ENCODE measurements at regions not wholly inside any gene's neighbourhood (a gene's known extent, or its start where the extent isn't known, plus 50 kb on each side); places are given as distances from the start of the nearest gene placed in this dataset.

DNA sequence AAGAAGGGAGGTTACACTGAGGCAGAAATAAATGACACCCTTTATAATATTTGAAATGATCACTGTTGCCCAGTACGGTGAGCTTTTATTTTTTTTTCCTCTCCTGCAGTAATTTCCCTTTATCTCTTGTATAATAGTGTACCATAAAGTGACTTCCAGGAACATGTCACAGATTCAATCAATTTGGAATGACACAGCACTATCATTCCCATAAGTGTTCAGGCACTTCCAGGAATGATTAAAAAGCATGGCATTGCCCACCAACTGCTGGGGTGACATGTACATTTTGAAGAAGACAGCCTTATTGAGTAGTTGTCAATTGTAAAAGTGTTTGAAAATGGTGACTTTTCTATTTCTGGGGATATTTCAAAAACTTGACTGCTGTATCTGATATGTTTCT is 1700.9 kb upstream of the NUDT12 start:
- no peak for DNase-seq (ENCODE audit: low read depth)
- Histone ChIP-seq H3K4me3 (ENCODE audit: low read depth, low read length) (no peak overlapping the region), H3K27me3 (ENCODE audit: control insufficient read depth, insufficient read depth, low read length) (no peaks in the 10 kb centered on the region), H3K36me3 (ENCODE audit: control insufficient read depth, insufficient read depth, low read length) (no peaks in the 10 kb centered on the region)
- TF ChIP-seq, protein P1, sequence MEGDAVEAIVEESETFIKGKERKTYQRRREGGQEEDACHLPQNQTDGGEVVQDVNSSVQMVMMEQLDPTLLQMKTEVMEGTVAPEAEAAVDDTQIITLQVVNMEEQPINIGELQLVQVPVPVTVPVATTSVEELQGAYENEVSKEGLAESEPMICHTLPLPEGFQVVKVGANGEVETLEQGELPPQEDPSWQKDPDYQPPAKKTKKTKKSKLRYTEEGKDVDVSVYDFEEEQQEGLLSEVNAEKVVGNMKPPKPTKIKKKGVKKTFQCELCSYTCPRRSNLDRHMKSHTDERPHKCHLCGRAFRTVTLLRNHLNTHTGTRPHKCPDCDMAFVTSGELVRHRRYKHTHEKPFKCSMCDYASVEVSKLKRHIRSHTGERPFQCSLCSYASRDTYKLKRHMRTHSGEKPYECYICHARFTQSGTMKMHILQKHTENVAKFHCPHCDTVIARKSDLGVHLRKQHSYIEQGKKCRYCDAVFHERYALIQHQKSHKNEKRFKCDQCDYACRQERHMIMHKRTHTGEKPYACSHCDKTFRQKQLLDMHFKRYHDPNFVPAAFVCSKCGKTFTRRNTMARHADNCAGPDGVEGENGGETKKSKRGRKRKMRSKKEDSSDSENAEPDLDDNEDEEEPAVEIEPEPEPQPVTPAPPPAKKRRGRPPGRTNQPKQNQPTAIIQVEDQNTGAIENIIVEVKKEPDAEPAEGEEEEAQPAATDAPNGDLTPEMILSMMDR (IDR thresholded peaks at IDR 0.05; ENCODE audit: insufficient read depth, low read length, poor library complexity, severe bottlenecking), result no peak

DNA sequence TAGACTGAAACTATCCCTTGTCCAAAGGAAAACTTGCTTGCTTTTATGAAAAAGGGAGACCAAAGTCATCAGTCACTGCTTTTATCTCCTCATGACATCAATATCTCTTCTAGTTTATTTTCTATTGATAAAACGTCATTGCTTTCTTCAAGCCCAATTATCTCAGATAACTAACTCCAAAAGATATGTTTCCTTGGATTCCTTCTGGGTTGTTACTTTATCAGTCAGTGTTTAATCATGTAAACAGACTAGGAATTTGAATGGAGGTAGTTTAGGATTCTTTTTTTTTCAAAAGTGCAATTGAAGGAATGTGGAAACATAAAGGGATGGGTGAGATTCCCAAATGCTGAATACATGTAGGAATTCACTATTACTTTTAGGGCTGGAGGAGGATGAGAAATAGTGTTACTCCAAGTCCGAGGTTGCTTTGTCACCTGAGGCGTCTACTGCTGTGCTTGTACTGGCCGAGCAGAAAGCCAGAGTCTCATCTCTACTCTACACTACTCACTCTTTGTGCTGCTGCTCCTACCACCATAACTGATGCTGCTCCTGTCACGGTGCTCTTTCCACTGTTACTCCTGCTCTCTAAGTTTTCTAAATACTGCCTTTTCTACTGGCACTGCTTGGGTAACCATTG is 1697.1 kb upstream of the NUDT12 start:
- no peaks in the 10 kb centered on the region for H3K27me3 ChIP-seq (ENCODE audit: control insufficient read depth, insufficient read depth, low read length)
- H3K4me3 ChIP-seq (ENCODE audit: low read depth, low read length), result no peak overlapping the region
- H3K36me3 ChIP-seq (ENCODE audit: control insufficient read depth, insufficient read depth, low read length), result no peaks in the 10 kb centered on the region
- no peak for DNase-seq (ENCODE audit: low read depth)
- TF ChIP-seq, protein P1 (IDR thresholded peaks at IDR 0.05; ENCODE audit: insufficient read depth, low read length, poor library complexity, severe bottlenecking), result no peak

DNA sequence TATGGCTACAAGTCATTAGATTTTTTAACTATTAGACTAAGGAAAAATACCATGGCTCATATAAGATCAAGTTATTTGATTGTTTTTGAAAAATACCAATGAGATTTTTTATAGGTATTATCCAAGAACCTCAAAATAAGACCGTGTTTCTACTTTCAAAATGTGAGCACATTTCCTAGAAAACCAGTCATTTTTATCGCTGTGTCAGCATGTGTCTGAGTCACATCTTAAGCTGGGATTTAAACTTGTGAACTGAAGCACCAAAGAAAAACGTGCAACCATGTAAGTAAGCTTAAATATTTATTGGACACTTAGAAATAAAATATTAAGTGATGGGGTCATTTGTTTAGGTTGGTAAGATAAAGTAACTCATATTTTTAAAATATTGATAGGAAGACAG is 1676.0 kb upstream of the NUDT12 start:
- TF ChIP-seq, protein P1 (IDR thresholded peaks at IDR 0.05; ENCODE audit: insufficient read depth, low read length, poor library complexity, severe bottlenecking), result no peak
- no peak for DNase-seq (ENCODE audit: low read depth)
- Histone ChIP-seq H3K27me3 (ENCODE audit: control insufficient read depth, insufficient read depth, low read length) (no peaks in the 10 kb centered on the region), H3K4me3 (ENCODE audit: low read depth, low read length) (no peak overlapping the region), H3K36me3 (ENCODE audit: control insufficient read depth, insufficient read depth, low read length) (no peaks in the 10 kb centered on the region)

DNA sequence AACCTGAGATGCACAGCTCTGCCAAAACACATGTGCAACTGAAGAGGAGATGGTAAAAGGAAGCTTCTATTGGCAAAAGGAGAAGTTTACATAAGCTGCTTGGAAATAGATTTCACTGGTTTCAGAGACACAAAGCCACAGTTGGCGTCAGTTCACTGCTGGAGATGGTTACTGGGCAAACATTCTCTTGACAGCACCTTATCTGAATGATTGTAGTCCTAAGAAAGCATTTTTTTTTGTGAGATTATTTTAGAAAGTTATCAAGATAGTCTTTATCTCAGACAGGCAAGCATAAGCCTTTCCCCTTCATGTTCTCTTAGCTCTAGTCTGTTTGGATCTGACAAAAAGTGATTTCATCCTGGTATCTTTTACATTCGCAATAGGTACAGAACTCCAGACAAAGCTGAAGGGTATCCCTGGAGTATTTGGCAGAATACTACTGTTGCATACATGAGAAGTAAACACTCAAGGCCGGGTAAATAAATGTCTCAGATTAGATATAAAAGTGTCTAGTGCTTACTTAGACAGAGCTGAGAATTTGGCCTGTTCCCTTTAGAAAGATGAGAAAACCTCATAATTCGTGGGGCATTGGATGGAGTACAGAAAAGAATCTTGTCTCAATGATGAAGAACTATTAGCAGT is 1668.0 kb upstream of the NUDT12 start:
- H3K27me3 ChIP-seq (ENCODE audit: control insufficient read depth, insufficient read depth, low read length), result no peaks in the 10 kb centered on the region
- no peaks in the 10 kb centered on the region for H3K36me3 ChIP-seq (ENCODE audit: control insufficient read depth, insufficient read depth, low read length)
- H3K4me3 ChIP-seq (ENCODE audit: low read depth, low read length), result no peak overlapping the region
- no peak for DNase-seq (ENCODE audit: low read depth)
- TF ChIP-seq, protein P1 (IDR thresholded peaks at IDR 0.05; ENCODE audit: insufficient read depth, low read length, poor library complexity, severe bottlenecking), result no peak

DNA sequence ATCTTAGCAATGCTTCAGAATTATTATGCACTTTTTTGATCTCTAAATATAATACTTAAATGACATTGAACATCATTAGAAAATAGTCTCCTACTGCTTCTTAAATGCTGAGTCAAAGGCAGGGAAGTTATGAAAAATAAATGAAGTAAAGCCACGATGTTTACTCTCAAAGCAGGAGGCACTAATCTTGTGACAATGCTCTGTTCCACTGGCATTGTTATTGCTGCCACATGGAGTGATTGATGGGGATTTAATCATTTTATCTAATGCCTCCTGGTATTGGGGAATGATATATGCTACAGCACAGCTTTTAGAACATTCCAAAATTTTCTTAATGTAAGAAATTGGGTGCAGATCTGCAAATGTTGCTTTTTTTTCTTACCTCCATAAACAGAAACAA is 1655.4 kb upstream of the NUDT12 start:
- TF ChIP-seq, protein P1 (IDR thresholded peaks at IDR 0.05; ENCODE audit: insufficient read depth, low read length, poor library complexity, severe bottlenecking), result no peak

DNA sequence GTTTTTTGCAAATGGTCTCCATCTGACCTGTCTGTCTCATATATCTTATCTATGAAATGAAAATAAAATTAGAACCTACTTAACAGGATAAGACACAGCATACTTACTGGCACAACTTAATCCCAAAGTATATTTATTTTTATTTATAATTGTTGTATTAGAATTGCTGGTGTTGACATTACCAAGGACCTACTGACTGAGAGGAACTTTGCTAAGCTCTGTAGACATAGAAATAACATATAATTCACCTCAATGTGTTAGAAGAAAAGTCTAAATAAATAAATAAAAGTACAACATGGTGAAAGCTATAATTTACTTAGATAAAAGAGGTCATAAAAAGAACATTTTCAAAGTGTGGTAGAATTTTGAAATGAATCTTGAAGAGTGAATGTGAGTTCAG is 1650.5 kb upstream of the NUDT12 start:
- H3K27me3 ChIP-seq (ENCODE audit: control insufficient read depth, insufficient read depth, low read length), result no peaks in the 10 kb centered on the region
- TF ChIP-seq, protein P1 (IDR thresholded peaks at IDR 0.05; ENCODE audit: insufficient read depth, low read length, poor library complexity, severe bottlenecking), result no peak
- no peaks in the 10 kb centered on the region for H3K36me3 ChIP-seq (ENCODE audit: control insufficient read depth, insufficient read depth, low read length)

More for the DNA sequence above, 1655.4 kb upstream of the NUDT12 start:
- Histone ChIP-seq H3K36me3 (ENCODE audit: control insufficient read depth, insufficient read depth, low read length) (no peaks in the 10 kb centered on the region), H3K4me3 (ENCODE audit: low read depth, low read length) (no peak overlapping the region), H3K27me3 (ENCODE audit: control insufficient read depth, insufficient read depth, low read length) (no peaks in the 10 kb centered on the region)
- DNase-seq (ENCODE audit: low read depth), result no peak

More for the DNA sequence above, 1650.5 kb upstream of the NUDT12 start:
- no peak overlapping the region for H3K4me3 ChIP-seq (ENCODE audit: low read depth, low read length)
- no peak for DNase-seq (ENCODE audit: low read depth)
